Upper lobe of left lung (tissue), 6 donors: ENCODE measurements at regions not wholly inside any gene's neighbourhood (a gene's known extent, or its start where the extent isn't known, plus 50 kb on each side); places are given as distances from the start of the nearest gene placed in this dataset.

Source experiments
- ATAC-seq, 2 donors: fragments of 200-7000 bp; cut with Tn5 transposase; one replicate each; pipeline ENCODE4 v1.9.1; 2022; ENCODE audit warnings: mild to moderate bottlenecking in 2 of 2, moderate library complexity in 2 of 2; ENCODE audit not compliant: low FRiP score in 2 of 2
- DNase-seq, 2 donors: peaks; one replicate each; pipeline ENCODE4 v3.0.0-alpha.2; 2019 to 2020
- H3K27ac ChIP-seq, 4 donors: fragments of 200-600 bp; sonication (generic); one replicate each; pipeline ENCODE4 v1.5.1; 2016 to 2019
- H3K27me3 ChIP-seq, 4 donors: fragments of 200-600 bp; sonication (generic); one replicate each; pipeline ENCODE4 v1.5.1; 2017 to 2019
- H3K36me3 ChIP-seq, 4 donors: fragments of 200-600 bp; sonication (generic); one replicate each; pipeline ENCODE4 v1.5.1; 2016 to 2019
- H3K4me1 ChIP-seq, 4 donors: fragments of 200-600 bp; sonication (generic); one replicate each; pipeline ENCODE4 v1.5.1; 2018 to 2019
- H3K4me3 ChIP-seq, 4 donors: fragments of 200-600 bp; sonication (generic); one replicate each; pipeline ENCODE4 v1.5.1; 2017 to 2019; ENCODE audit warnings: mild to moderate bottlenecking in 2 of 4, moderate library complexity in 1 of 4
- H3K9me3 ChIP-seq, 4 donors: fragments of 200-600 bp; sonication (generic); one replicate each; pipeline ENCODE4 v1.5.1; 2018 to 2019
- CTCF ChIP-seq, 6 experiments: fragments of 450-650 bp in 4 of 6; fragments of 200-600 bp in 2 of 6; sonication (generic) in 2 of 6; IDR thresholded peaks; one replicate each; pipeline ENCODE4 v1.5.1; 2016 to 2019; ENCODE audit warnings: antibody characterized with exemption in 6 of 6
- EP300 ChIP-seq, 4 donors: sonication (generic); formaldehyde crosslinking; IDR thresholded peaks; one replicate each; pipeline ENCODE4 v1.5.1; 2017; ENCODE audit warnings: antibody characterized with exemption in 4 of 4, control low read depth in 2 of 4
- POLR2A ChIP-seq, 4 donors: fragments of 450-650 bp; IDR thresholded peaks; one replicate each; pipeline ENCODE4 v1.5.1; 2016 to 2017; ENCODE audit warnings: antibody characterized with exemption in 4 of 4, mild to moderate bottlenecking in 2 of 4
- POLR2AphosphoS5 ChIP-seq, 2 donors: sonication (generic); formaldehyde crosslinking; IDR thresholded peaks; one replicate each; pipeline ENCODE4 v1.5.1; 2017; ENCODE audit warnings: antibody characterized with exemption in 2 of 2
- WGBS, 2 donors: methylation state at CpG; one replicate each; pipeline ENCODE4 v1.1.5; 2017 to 2018; 5-methylcytosine and 5-hydroxymethylcytosine counted together
- donor health status: DM: no; HTN: no; CAD: no; lungs with moderate emphysema.
- donor health status: DM: no; HTN: yes; CAD: no; lungs with severe emphysema.

GRCh38 chr12:20184514-20184913, 183.8 kb upstream of the PDE3A start:
- no peak for ATAC-seq
- Histone ChIP-seq H3K27me3 (no peaks in the 10 kb centered on the region), H3K36me3 (no peaks in the 10 kb centered on the region), H3K4me1 (peaks cover 0 to 5% (median 0%) of the 10 kb centered on the region in 4 donors), H3K9me3 (no peaks in the 10 kb centered on the region), H3K4me3 (no peak overlapping the region), H3K27ac (no peak overlapping the region)
- TF ChIP-seq POLR2A (IDR thresholded peaks at IDR 0.05): no peak
- no peak for TF ChIP-seq EP300 (IDR thresholded peaks at IDR 0.05)
- TF ChIP-seq POLR2AphosphoS5 (IDR thresholded peaks at IDR 0.05): no peak
- no peak for TF ChIP-seq CTCF (IDR thresholded peaks at IDR 0.05)
- DNase-seq: no peak
- 78 to 81% methylated on average over 4 of the region's 4 CpGs for WGBS, 2 donors

GRCh38 chr12:20187456-20187855, 180.9 kb upstream of the PDE3A start:
- Histone ChIP-seq H3K27me3 (no peaks in the 10 kb centered on the region), H3K4me1 (peaks cover 0 to 5% (median 0%) of the 10 kb centered on the region in 4 donors), H3K27ac (no peak overlapping the region), H3K9me3 (no peaks in the 10 kb centered on the region), H3K4me3 (no peak overlapping the region), H3K36me3 (no peaks in the 10 kb centered on the region)
- DNase-seq (no peak), ATAC-seq (peak in 1 of 2 donors; percentile 34)
- WGBS, 2 donors: 59 to 70% methylated on average over 5 of the region's 5 CpGs
- TF ChIP-seq POLR2AphosphoS5 (IDR thresholded peaks at IDR 0.05) (no peak), CTCF (IDR thresholded peaks at IDR 0.05) (no peak), EP300 (IDR thresholded peaks at IDR 0.05) (no peak), POLR2A (IDR thresholded peaks at IDR 0.05) (no peak)

- no peak overlapping the region for H3K4me3 ChIP-seq
- H3K27ac ChIP-seq: no peak overlapping the region
- no peaks in the 10 kb centered on the region for H3K36me3 ChIP-seq
- 66 to 69% methylated on average over 5 of the region's 5 CpGs for WGBS, 2 donors
- DNase-seq: peak in 1 of 2 donors; percentile 37
- ATAC-seq: peak; percentile 55 to 71
- no peaks in the 10 kb centered on the region for H3K9me3 ChIP-seq
- H3K4me1 ChIP-seq: peaks cover 0 to 5% (median 0%) of the 10 kb centered on the region in 4 donors
- TF ChIP-seq POLR2A (IDR thresholded peaks at IDR 0.05) (no peak), CTCF (IDR thresholded peaks at IDR 0.05) (no peak), EP300 (IDR thresholded peaks at IDR 0.05) (no peak), POLR2AphosphoS5 (IDR thresholded peaks at IDR 0.05) (peak in 1 of 2 donors; percentile 23)
- H3K27me3 ChIP-seq: no peaks in the 10 kb centered on the region
These were observed 179.2 kb upstream of the PDE3A start for GRCh38 chr12:20188930-20189653.

GRCh38 chr12:20189767-20190166, 178.6 kb upstream of the PDE3A start:
- 77 to 84% methylated on average over 2 of the region's 2 CpGs for WGBS, 2 donors

More at GRCh38 chr12:20189767-20190166, 178.6 kb upstream of the PDE3A start:
- no peaks in the 10 kb centered on the region for H3K27me3 ChIP-seq
- H3K27ac ChIP-seq: no peak overlapping the region
- TF ChIP-seq CTCF (IDR thresholded peaks at IDR 0.05): no peak
- no peak for TF ChIP-seq POLR2A (IDR thresholded peaks at IDR 0.05)
- no peak for TF ChIP-seq EP300 (IDR thresholded peaks at IDR 0.05)
- no peak for TF ChIP-seq POLR2AphosphoS5 (IDR thresholded peaks at IDR 0.05)
- peaks cover 0 to 5% (median 0%) of the 10 kb centered on the region in 4 donors for H3K4me1 ChIP-seq
- H3K9me3 ChIP-seq: no peaks in the 10 kb centered on the region
- H3K4me3 ChIP-seq: no peak overlapping the region
- no peaks in the 10 kb centered on the region for H3K36me3 ChIP-seq
- no peak for ATAC-seq
- no peak for DNase-seq
